Muscle layer of colon (tissue), 2 donors: ENCODE measurements at regions not wholly inside any gene's neighbourhood (a gene's known extent, or its start where the extent isn't known, plus 50 kb on each side); places are given as distances from the start of the nearest gene placed in this dataset.

Source experiments
- H3K27ac ChIP-seq: one replicate; pipeline ENCODE4 v1.7.0; 2013; ENCODE audit warnings: low read depth, mild to moderate bottlenecking, low read length, moderate library complexity
- H3K27me3 ChIP-seq, 2 donors: one replicate each; pipeline ENCODE4 v1.7.0; 2013; ENCODE audit warnings: low read length in 2 of 2, mild to moderate bottlenecking in 2 of 2; ENCODE audit not compliant: insufficient read depth in 2 of 2, control insufficient read depth in 1 of 2
- H3K36me3 ChIP-seq: one replicate; pipeline ENCODE4 v1.7.0; 2013; ENCODE audit warnings: mild to moderate bottlenecking, low read length; ENCODE audit not compliant: insufficient read depth
- H3K4me1 ChIP-seq: one replicate; pipeline ENCODE4 v1.7.0; 2013; ENCODE audit warnings: mild to moderate bottlenecking, low read length; ENCODE audit not compliant: insufficient read depth
- H3K4me3 ChIP-seq, 2 donors: one replicate each; pipeline ENCODE4 v1.7.0; 2013; ENCODE audit warnings: low read length in 2 of 2, low read depth in 1 of 2, mild to moderate bottlenecking in 1 of 2, moderate library complexity in 1 of 2
- H3K9ac ChIP-seq: one replicate; pipeline ENCODE4 v1.7.0; 2013; ENCODE audit warnings: low read length
- H3K9me3 ChIP-seq: one replicate; pipeline ENCODE4 v1.7.0; 2013; ENCODE audit warnings: mild to moderate bottlenecking, low read length
- donor health status: abdominal sarcoma.
- donor health status: Adenocarcinoma of cecum.

GRCh38 chr11:29187215-29187614, 829.6 kb downstream of the KCNA4 start:
- no peaks in the 10 kb centered on the region for H3K9me3 ChIP-seq
- no peak overlapping the region for H3K4me3 ChIP-seq
- no peaks in the 10 kb centered on the region for H3K36me3 ChIP-seq
- no peak overlapping the region for H3K27ac ChIP-seq
- no peak overlapping the region for H3K9ac ChIP-seq
- H3K4me1 ChIP-seq, result no peaks in the 10 kb centered on the region
- no peaks in the 10 kb centered on the region for H3K27me3 ChIP-seq

- no peak overlapping the region for H3K9ac ChIP-seq
- H3K27ac ChIP-seq, result no peak overlapping the region
Observed at GRCh38 chr11:29184939-29185890, 831.6 kb downstream of the KCNA4 start.

GRCh38 chr11:29183301-29183700, 833.5 kb downstream of the KCNA4 start:
- Histone ChIP-seq H3K9ac (no peak overlapping the region), H3K27ac (no peak overlapping the region), H3K4me3 (no peak overlapping the region), H3K27me3 (no peaks in the 10 kb centered on the region), H3K4me1 (no peaks in the 10 kb centered on the region), H3K9me3 (no peaks in the 10 kb centered on the region), H3K36me3 (no peaks in the 10 kb centered on the region)

More at GRCh38 chr11:29184939-29185890, 831.6 kb downstream of the KCNA4 start:
- no peak overlapping the region for H3K4me3 ChIP-seq
- H3K27me3 ChIP-seq, result no peaks in the 10 kb centered on the region
- H3K36me3 ChIP-seq, result no peaks in the 10 kb centered on the region
- no peaks in the 10 kb centered on the region for H3K9me3 ChIP-seq
- no peaks in the 10 kb centered on the region for H3K4me1 ChIP-seq

GRCh38 chr11:29173660-29174062, 843.2 kb downstream of the KCNA4 start:
- Histone ChIP-seq H3K9me3 (no peaks in the 10 kb centered on the region), H3K4me3 (no peak overlapping the region), H3K36me3 (no peaks in the 10 kb centered on the region), H3K4me1 (no peaks in the 10 kb centered on the region), H3K27ac (no peak overlapping the region), H3K9ac (no peak overlapping the region), H3K27me3 (no peaks in the 10 kb centered on the region)

GRCh38 chr11:29171360-29171950, 845.4 kb downstream of the KCNA4 start:
- no peaks in the 10 kb centered on the region for H3K4me1 ChIP-seq
- no peak overlapping the region for H3K4me3 ChIP-seq

GRCh38 chr11:29166306-29166705, 850.5 kb downstream of the KCNA4 start:
- no peak overlapping the region for H3K4me3 ChIP-seq
- no peaks in the 10 kb centered on the region for H3K4me1 ChIP-seq
- H3K9me3 ChIP-seq, result no peaks in the 10 kb centered on the region
- no peak overlapping the region for H3K9ac ChIP-seq
- H3K27me3 ChIP-seq, result no peaks in the 10 kb centered on the region
- H3K36me3 ChIP-seq, result no peaks in the 10 kb centered on the region
- no peak overlapping the region for H3K27ac ChIP-seq

More at GRCh38 chr11:29171360-29171950, 845.4 kb downstream of the KCNA4 start:
- Histone ChIP-seq H3K27me3 (no peaks in the 10 kb centered on the region), H3K9me3 (no peaks in the 10 kb centered on the region), H3K36me3 (no peaks in the 10 kb centered on the region), H3K27ac (no peak overlapping the region), H3K9ac (no peak overlapping the region)

GRCh38 chr11:29163231-29163630, 853.6 kb downstream of the KCNA4 start:
- no peaks in the 10 kb centered on the region for H3K27me3 ChIP-seq
- H3K4me3 ChIP-seq, result no peak overlapping the region
- no peak overlapping the region for H3K27ac ChIP-seq
- no peaks in the 10 kb centered on the region for H3K9me3 ChIP-seq
- no peaks in the 10 kb centered on the region for H3K4me1 ChIP-seq
- H3K36me3 ChIP-seq, result no peaks in the 10 kb centered on the region
- H3K9ac ChIP-seq, result no peak overlapping the region

- no peaks in the 10 kb centered on the region for H3K9me3 ChIP-seq
- H3K9ac ChIP-seq, result no peak overlapping the region
- no peaks in the 10 kb centered on the region for H3K4me1 ChIP-seq
- no peak overlapping the region for H3K4me3 ChIP-seq
- H3K27me3 ChIP-seq, result no peaks in the 10 kb centered on the region
- H3K36me3 ChIP-seq, result no peaks in the 10 kb centered on the region
- H3K27ac ChIP-seq, result no peak overlapping the region
Observed at GRCh38 chr11:29162491-29162890, 854.3 kb downstream of the KCNA4 start.

GRCh38 chr11:29161191-29161590, 855.6 kb downstream of the KCNA4 start:
- H3K4me3 ChIP-seq, result no peak overlapping the region
- H3K27me3 ChIP-seq, result no peaks in the 10 kb centered on the region
- no peaks in the 10 kb centered on the region for H3K9me3 ChIP-seq
- H3K9ac ChIP-seq, result no peak overlapping the region
- H3K27ac ChIP-seq, result no peak overlapping the region
- no peaks in the 10 kb centered on the region for H3K4me1 ChIP-seq
- H3K36me3 ChIP-seq, result no peaks in the 10 kb centered on the region

GRCh38 chr11:29159552-29160465, 857.0 kb downstream of the KCNA4 start:
- no peaks in the 10 kb centered on the region for H3K27me3 ChIP-seq
- no peak overlapping the region for H3K4me3 ChIP-seq
- no peaks in the 10 kb centered on the region for H3K36me3 ChIP-seq
- H3K27ac ChIP-seq, result no peak overlapping the region
- H3K9me3 ChIP-seq, result no peaks in the 10 kb centered on the region
- H3K9ac ChIP-seq, result no peak overlapping the region
- no peaks in the 10 kb centered on the region for H3K4me1 ChIP-seq

GRCh38 chr11:29153078-29153477, 863.8 kb downstream of the KCNA4 start:
- no peak overlapping the region for H3K9ac ChIP-seq
- no peaks in the 10 kb centered on the region for H3K9me3 ChIP-seq
- no peaks in the 10 kb centered on the region for H3K4me1 ChIP-seq
- H3K36me3 ChIP-seq, result no peaks in the 10 kb centered on the region
- H3K4me3 ChIP-seq, result no peak overlapping the region
- no peak overlapping the region for H3K27ac ChIP-seq
- H3K27me3 ChIP-seq, result no peaks in the 10 kb centered on the region
